ENCODE measurements at regions not wholly inside any gene's neighbourhood (a gene's known extent, or its start where the extent isn't known, plus 50 kb on each side); places are given as distances from the start of the nearest gene placed in this dataset.

DNA sequence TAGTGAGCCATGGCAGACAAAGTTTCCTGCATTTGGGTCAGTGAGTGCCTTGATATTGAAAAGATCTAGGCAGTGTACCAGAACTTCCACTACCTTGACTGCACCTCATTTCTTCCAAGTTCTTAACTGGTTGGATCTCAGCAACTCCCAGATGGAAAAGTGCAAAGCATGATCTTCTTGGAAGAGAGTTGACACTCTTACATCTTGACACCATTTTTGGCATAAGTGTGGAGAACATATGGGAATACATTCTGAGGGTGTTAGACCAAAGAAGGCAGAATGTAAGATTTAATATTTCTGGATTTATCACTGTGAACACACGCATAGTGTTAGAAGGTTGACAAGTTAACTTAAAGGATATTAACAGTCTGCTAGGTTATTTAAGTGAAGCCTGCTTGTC is 555.1 kb upstream of the CTNND2 start:
- TF ChIP-seq, protein P1, sequence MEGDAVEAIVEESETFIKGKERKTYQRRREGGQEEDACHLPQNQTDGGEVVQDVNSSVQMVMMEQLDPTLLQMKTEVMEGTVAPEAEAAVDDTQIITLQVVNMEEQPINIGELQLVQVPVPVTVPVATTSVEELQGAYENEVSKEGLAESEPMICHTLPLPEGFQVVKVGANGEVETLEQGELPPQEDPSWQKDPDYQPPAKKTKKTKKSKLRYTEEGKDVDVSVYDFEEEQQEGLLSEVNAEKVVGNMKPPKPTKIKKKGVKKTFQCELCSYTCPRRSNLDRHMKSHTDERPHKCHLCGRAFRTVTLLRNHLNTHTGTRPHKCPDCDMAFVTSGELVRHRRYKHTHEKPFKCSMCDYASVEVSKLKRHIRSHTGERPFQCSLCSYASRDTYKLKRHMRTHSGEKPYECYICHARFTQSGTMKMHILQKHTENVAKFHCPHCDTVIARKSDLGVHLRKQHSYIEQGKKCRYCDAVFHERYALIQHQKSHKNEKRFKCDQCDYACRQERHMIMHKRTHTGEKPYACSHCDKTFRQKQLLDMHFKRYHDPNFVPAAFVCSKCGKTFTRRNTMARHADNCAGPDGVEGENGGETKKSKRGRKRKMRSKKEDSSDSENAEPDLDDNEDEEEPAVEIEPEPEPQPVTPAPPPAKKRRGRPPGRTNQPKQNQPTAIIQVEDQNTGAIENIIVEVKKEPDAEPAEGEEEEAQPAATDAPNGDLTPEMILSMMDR (conservative IDR thresholded peaks at IDR 0.05; ENCODE audit: low read depth in 2 of 2): no peak
- TF ChIP-seq EZH2 (IDR thresholded peaks at IDR 0.05; ENCODE audit: low read depth, unreplicated experiment): no peak
- TF ChIP-seq, protein P2, sequence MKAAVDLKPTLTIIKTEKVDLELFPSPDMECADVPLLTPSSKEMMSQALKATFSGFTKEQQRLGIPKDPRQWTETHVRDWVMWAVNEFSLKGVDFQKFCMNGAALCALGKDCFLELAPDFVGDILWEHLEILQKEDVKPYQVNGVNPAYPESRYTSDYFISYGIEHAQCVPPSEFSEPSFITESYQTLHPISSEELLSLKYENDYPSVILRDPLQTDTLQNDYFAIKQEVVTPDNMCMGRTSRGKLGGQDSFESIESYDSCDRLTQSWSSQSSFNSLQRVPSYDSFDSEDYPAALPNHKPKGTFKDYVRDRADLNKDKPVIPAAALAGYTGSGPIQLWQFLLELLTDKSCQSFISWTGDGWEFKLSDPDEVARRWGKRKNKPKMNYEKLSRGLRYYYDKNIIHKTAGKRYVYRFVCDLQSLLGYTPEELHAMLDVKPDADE (IDR thresholded peaks at IDR 0.05): no peak
- no peak for TF ChIP-seq POLR2AphosphoS5 (IDR thresholded peaks at IDR 0.05; ENCODE audit: low read depth)
- TF ChIP-seq, protein P3, sequence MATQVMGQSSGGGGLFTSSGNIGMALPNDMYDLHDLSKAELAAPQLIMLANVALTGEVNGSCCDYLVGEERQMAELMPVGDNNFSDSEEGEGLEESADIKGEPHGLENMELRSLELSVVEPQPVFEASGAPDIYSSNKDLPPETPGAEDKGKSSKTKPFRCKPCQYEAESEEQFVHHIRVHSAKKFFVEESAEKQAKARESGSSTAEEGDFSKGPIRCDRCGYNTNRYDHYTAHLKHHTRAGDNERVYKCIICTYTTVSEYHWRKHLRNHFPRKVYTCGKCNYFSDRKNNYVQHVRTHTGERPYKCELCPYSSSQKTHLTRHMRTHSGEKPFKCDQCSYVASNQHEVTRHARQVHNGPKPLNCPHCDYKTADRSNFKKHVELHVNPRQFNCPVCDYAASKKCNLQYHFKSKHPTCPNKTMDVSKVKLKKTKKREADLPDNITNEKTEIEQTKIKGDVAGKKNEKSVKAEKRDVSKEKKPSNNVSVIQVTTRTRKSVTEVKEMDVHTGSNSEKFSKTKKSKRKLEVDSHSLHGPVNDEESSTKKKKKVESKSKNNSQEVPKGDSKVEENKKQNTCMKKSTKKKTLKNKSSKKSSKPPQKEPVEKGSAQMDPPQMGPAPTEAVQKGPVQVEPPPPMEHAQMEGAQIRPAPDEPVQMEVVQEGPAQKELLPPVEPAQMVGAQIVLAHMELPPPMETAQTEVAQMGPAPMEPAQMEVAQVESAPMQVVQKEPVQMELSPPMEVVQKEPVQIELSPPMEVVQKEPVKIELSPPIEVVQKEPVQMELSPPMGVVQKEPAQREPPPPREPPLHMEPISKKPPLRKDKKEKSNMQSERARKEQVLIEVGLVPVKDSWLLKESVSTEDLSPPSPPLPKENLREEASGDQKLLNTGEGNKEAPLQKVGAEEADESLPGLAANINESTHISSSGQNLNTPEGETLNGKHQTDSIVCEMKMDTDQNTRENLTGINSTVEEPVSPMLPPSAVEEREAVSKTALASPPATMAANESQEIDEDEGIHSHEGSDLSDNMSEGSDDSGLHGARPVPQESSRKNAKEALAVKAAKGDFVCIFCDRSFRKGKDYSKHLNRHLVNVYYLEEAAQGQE (IDR thresholded peaks at IDR 0.05; ENCODE audit: unreplicated experiment): no peak
- TF ChIP-seq CREB1 (CRISPR knock-in tag; IDR thresholded peaks at IDR 0.05; ENCODE audit: low read depth): no peak
- no peak for TF ChIP-seq JUNB (IDR thresholded peaks at IDR 0.05; ENCODE audit: unreplicated experiment)
- TF ChIP-seq ZNF114 (CRISPR knock-in tag; IDR thresholded peaks at IDR 0.05): no peak
- no peak for TF ChIP-seq EZH2phosphoT487 (IDR thresholded peaks at IDR 0.05; ENCODE audit: unreplicated experiment)
- TF ChIP-seq, protein P4, sequence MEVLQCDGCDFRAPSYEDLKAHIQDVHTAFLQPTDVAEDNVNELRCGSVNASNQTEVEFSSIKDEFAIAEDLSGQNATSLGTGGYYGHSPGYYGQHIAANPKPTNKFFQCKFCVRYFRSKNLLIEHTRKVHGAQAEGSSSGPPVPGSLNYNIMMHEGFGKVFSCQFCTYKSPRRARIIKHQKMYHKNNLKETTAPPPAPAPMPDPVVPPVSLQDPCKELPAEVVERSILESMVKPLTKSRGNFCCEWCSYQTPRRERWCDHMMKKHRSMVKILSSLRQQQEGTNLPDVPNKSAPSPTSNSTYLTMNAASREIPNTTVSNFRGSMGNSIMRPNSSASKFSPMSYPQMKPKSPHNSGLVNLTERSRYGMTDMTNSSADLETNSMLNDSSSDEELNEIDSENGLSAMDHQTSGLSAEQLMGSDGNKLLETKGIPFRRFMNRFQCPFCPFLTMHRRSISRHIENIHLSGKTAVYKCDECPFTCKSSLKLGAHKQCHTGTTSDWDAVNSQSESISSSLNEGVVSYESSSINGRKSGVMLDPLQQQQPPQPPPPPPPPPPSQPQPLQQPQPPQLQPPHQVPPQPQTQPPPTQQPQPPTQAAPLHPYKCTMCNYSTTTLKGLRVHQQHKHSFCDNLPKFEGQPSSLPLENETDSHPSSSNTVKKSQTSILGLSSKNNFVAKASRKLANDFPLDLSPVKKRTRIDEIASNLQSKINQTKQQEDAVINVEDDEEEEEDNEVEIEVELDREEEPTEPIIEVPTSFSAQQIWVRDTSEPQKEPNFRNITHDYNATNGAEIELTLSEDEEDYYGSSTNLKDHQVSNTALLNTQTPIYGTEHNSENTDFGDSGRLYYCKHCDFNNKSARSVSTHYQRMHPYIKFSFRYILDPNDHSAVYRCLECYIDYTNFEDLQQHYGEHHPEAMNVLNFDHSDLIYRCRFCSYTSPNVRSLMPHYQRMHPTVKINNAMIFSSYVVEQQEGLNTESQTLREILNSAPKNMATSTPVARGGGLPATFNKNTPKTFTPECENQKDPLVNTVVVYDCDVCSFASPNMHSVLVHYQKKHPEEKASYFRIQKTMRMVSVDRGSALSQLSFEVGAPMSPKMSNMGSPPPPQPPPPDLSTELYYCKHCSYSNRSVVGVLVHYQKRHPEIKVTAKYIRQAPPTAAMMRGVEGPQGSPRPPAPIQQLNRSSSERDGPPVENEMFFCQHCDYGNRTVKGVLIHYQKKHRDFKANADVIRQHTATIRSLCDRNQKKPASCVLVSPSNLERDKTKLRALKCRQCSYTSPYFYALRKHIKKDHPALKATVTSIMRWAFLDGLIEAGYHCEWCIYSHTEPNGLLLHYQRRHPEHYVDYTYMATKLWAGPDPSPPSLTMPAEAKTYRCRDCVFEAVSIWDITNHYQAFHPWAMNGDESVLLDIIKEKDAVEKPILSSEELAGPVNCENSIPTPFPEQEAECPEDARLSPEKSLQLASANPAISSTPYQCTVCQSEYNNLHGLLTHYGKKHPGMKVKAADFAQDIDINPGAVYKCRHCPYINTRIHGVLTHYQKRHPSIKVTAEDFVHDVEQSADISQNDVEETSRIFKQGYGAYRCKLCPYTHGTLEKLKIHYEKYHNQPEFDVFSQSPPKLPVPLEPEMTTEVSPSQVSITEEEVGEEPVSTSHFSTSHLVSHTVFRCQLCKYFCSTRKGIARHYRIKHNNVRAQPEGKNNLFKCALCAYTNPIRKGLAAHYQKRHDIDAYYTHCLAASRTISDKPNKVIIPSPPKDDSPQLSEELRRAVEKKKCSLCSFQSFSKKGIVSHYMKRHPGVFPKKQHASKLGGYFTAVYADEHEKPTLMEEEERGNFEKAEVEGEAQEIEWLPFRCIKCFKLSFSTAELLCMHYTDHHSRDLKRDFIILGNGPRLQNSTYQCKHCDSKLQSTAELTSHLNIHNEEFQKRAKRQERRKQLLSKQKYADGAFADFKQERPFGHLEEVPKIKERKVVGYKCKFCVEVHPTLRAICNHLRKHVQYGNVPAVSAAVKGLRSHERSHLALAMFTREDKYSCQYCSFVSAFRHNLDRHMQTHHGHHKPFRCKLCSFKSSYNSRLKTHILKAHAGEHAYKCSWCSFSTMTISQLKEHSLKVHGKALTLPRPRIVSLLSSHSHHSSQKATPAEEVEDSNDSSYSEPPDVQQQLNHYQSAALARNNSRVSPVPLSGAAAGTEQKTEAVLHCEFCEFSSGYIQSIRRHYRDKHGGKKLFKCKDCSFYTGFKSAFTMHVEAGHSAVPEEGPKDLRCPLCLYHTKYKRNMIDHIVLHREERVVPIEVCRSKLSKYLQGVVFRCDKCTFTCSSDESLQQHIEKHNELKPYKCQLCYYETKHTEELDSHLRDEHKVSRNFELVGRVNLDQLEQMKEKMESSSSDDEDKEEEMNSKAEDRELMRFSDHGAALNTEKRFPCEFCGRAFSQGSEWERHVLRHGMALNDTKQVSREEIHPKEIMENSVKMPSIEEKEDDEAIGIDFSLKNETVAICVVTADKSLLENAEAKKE (CRISPR knock-in tag; IDR thresholded peaks at IDR 0.05): no peak

Measured in GM23338 (cell line).